HG03196 (cell line): ENCODE measurements at regions not wholly inside any gene's neighbourhood (a gene's known extent, or its start where the extent isn't known, plus 50 kb on each side); places are given as distances from the start of the nearest gene placed in this dataset.

Experiments
- ATAC-seq: cut with Tn5 transposase; IDR thresholded peaks from one replicate; pipeline ENCODE4 v1.9.1; 2021; ENCODE audit not compliant: unreplicated experiment

GRCh38 chr1:221408117-221408803, 333.6 kb downstream of the DUSP10 start:
- ATAC-seq: no peak

DNA sequence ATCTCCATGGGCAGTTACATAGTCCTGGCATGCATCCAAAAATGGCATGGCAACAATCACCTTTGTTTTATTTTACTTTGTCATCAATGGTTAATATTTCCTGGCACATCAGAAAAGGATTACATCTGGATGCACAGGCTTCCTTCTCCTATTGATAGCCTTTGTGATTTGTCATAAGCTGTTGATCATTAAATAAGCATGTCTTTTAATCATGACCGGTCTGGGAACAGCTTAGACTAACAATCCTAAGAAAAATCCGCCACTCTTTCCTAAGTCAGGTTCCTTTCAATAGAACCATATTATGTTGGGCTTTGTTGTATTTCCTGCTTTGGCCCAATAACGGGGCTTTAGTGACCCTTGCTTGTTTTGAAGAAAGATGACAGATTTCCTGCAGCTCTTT, 330.6 kb downstream of the DUSP10 start:
- ATAC-seq: no peak

- no peak for ATAC-seq
These were observed 326.9 kb downstream of the DUSP10 start for GRCh38 chr1:221414772-221415539.

DNA sequence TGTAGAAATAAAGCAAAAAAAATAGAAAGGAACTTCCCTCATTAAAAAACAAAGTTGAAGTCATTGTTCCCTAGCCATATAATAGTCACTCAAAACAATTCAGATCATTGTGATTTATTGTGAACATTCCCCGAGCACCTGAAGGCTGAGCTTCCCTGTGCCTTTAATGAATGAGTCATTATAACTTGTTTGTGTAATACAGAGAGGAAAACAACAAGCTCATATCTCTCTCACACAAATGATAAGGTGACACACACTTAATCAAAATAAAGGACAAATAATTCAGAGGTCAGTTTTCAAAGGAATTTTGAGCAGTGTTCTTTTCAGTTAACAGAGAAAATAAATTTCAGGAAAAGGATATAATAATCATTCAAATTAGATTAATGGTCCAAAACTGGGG, 326.2 kb downstream of the DUSP10 start:
- no peak for ATAC-seq

- ATAC-seq: no peak
These were observed 325.7 kb downstream of the DUSP10 start for GRCh38 chr1:221416142-221416541.

DNA sequence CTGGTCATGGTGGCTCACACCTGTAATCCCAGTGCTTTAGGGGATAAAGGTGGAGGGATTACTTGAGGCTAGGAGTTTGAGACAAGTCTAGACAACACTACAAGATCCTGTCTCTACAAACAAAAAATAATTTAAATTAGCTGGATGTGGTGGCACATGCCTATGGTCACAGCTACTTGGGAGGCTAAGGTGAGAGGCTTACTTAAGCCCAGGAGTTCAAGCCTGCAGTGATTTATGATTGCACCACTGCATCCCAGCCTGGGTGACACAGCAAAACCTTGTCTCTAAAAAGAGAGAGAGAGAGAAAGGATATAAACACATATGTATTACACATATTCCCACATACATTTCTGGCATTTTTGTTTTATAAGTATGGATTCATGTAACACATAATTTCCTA, 325.2 kb downstream of the DUSP10 start:
- no peak for ATAC-seq

GRCh38 chr1:221418346-221418745, 323.5 kb downstream of the DUSP10 start:
- ATAC-seq: no peak

GRCh38 chr1:221419513-221420095, 322.3 kb downstream of the DUSP10 start:
- ATAC-seq: no peak

DNA sequence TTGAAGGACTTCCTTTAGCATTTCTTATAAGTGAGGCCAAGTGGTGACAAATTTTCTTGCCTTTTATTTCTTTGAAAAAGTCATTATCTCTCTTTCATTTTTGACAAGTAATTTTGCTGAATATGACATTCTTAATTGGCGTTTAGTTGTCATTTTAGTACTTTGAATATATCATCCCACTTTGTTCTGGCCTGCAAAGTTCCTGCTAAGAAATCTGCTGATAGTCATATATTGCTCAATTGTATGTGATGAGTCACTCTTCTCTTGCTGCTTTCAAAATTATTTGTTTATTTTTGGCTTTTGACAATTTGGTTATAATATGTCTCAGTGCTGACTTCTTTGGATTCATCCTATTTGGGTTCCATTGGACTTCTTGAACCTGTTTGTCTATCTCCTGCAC, 312.6 kb downstream of the DUSP10 start:
- no peak for ATAC-seq

DNA sequence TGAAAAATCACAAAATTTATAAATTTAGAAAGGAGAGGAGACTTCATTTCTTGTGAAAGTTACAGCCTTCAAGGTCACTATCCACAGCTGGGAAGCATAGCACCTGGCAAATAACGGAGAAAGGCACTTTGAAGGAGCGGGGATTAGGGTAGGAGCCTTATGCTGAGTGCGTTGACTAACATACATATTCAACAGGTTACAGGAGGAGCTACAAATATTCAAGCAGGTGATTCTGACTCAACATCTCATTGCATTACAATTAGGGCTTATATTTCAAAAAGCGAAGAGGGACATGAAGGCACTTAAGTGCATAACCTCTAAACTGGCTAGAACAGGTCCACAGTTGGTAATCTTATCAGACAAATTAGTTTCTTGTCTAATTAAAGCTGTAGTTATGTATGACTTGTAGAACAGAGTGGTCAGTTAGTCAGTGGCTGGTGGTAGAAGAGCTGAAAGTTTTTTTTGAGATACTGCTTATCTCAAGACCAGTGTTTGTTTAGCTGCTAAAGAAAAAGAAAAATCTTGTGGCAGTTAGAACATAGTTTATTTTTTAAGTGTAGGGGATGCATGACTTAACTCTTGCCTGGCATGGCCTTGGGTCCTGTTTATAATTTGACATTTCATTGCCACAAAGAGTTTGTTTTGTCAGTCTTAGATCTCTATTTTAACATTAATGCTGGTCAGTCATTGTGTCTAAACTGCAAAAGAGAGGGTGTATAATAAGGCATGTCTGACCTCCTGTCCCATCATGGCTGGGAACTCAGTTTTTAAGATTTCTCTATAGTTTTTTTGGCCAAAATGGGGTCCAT, 311.5 kb downstream of the DUSP10 start:
- ATAC-seq: no peak

- no peak for ATAC-seq
These were observed 310.7 kb downstream of the DUSP10 start for GRCh38 chr1:221431068-221431651.

GRCh38 chr1:221431961-221432360, 309.9 kb downstream of the DUSP10 start:
- ATAC-seq: no peak

DNA sequence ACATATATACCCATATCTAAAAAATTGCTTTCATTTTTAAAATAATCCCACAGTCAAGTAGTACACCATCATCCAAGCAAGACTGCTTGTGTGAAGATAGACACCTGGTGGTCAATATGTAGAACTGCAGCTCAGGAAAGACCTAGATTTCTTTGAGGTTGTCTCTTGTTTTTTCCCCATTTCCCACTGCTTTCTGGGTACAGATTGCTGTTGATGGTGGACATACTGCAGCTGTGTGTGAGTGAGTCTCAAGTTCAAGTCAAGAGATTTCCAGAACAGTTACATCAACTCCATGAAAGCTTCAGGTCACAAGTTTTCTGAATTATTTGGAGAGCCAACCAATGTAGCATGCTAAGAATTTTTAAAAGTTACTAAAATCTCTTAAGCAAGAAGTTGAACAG, 306.4 kb downstream of the DUSP10 start:
- ATAC-seq: peak; percentile 34

DNA sequence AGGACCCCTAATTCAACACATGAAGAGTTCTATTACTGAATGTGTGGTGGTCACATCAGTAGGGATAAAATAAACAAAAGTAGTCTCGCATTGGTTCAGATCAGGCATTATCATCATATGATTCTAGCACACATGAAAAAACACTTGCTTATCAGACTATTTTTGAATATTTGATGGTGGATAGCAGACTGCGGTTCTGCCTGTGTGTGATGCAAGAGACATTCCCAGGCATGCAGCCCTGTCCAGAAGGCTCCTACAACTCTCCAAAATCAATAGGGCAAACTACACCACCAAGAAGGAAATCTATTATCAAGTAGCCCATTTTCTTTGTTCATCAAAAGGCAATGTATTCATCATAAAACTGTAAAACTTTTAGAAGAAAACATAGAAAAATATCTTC, 304.7 kb downstream of the DUSP10 start:
- ATAC-seq: no peak

DNA sequence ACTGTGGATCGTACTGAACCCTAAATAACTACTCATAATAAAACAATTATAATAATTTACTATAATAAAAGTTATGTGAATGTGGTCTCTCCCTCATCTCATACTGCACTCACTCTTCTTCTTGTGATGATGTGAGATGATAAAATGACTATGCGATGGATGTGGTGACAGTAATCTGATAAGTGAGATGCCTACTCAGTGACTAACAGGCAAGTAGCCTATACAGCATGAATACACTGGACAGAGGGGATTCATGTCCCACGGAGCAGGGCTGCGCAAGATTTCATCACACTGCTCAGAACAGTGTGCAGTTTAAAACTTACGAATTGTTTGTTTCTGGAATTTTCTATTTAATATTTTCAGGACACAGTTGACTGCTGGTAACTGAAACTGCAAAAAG, 304.0 kb downstream of the DUSP10 start:
- no peak for ATAC-seq

DNA sequence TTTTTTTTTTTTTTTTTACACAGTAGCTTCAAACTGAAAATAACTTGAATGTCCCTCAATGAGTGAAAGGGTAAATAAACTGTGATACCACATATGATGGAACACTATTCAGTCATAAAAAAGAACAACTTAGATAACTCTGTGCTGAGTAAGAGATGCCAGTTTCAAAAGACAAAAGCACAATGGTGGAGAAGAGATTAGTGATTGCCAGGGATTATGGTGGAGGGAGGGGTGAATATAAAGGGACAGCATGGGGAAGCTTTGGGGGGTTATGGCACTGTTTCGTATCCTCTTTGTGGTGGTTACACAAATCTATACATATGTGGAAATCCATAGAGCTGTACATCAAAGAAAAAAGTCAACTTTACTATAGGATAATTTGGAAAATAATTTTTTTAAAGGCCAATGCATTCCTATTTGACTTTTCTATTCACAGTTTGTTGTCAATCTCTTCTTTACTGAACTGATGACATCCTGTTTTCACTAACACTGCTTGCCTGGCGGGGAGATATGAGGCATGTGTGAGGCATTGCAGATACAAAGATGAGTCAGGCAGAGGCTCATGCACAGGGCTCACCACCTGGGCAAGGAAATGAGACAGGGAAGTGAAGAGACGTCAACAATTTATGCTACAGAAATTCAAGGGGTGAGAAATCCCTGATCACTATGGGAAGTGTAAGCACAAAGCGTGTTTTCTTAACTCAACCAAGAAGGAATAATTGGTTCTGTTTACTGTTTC, 302.7 kb downstream of the DUSP10 start:
- ATAC-seq: peak; percentile 93

- no peak for ATAC-seq
These were observed 302.0 kb downstream of the DUSP10 start for GRCh38 chr1:221439747-221440501.

DNA sequence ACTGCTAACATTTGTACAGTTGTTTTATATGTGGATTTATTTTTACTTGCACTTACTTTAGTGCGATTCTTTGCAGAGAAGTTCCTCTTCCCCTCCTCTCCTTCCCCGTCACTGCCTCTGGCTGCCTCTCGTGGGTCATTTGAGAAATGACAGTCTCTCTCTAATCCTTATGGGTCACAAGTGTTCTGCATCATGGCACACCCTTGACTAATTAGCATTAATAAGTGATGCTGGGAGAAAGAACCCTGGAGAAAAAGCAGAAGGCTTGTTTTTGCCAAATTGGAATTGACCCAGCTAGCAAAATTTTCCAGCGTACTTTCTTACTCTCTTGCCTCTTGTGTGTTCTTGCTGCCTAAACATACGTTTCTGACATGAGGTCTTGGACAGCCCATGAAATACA, 301.2 kb downstream of the DUSP10 start:
- ATAC-seq: no peak

DNA sequence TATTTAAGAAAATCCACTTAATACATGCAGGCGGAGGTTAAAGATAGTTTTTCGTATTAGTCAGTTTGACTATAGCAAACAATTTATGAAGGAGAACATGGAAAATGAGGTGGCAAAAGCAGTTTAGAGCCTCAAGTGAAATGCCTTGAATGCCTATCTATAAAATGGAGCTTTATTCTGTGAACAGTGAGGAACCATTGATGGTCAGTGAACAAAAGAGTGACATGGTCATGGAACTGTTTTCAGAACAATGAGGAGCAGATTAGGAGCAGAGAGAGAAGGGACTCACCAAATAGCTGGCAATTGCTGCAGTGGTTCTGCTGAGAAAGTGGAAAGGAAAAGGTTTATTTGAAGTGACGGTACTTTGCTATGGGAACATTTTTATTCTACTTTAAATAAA, 299.8 kb downstream of the DUSP10 start:
- ATAC-seq: no peak

GRCh38 chr1:221444346-221444745, 297.5 kb downstream of the DUSP10 start:
- no peak for ATAC-seq
